NCI-H1694 (cell line): ENCODE measurements at regions not wholly inside any gene's neighbourhood (a gene's known extent, or its start where the extent isn't known, plus 50 kb on each side); places are given as distances from the start of the nearest gene placed in this dataset.
"Not testable (repeated sequence)": the region's sequence is repeated elsewhere in the genome, so short reads cannot be mapped to it uniquely, and the experiment has no call there.

Experiments
- DNase-seq: peaks from one replicate; lab custom pipeline; 2025; lab: John Stamatoyannopoulos, UW

DNA sequence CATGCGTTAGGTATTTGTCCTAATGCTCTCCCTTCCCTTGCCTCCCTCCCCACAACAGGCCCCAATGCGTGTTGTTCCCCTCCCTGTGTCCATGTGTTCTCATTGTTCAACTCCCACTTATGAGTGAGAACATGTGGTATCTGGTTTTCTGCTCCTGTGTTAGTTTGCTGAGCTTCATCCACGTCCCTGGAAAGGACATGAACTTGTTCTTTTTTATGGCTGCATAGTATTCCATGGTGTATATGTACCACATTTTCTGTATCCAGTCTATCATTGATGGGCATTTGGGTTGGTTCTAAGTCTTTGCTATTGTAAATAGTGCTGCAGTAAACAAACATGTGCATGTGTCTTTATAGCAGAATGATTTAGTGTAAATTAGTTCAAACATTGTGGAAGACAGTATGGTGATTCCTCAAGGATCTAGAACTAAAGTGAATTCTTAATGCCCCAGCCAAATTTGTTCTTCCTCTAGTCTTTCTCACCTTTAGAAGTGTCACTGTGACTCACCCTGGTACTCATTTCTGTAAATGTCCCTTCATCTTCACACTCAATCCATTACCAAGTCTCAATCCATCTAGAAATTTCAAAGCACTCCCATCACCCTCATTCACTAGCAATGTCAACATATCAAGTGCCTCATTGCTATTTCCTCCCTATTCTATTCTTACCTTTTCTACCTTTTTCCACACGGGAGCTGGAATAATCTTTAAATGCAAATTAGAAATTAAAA is 123.9 kb downstream of the MREG start:
- not testable (repeated sequence) for DNase-seq

DNA sequence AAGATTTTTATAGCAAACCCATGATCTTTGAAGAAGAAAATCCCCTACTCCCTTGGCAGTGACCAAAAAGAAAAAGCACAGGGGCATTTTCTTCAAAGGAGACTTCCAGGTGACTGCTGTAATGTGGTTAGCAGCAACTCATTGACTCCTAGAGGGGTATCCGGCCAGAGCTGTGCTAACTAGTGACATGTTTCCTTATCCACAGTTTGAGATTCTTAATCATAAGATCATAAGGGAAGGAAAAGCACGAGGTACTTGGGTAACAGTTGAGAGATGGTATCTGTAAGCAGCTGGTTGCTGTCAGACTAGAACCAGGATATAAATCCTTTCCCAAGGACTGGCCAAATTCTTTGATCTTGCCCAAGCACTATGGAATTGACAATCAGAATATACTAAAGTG is 124.7 kb downstream of the MREG start:
- no peak for DNase-seq

DNA sequence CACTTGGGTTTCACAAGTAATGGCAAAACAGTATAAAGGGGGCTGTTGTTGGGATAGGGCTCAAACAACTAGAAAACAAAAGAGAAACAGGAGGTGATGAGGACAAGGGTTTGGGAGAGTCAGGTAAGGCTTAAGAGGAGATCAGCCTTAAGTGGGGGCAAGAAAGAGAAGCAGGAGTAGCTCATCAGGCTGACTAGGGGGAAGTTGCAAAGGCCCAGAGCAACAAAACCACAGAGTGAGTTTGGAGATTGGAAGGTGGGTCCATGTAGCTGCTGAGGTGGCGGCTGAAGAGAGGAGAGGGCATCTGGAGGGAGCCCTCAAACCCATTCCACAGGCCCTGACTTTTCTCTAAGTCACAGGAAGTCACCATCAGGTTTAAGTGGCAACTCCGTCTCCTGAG is 126.0 kb downstream of the MREG start:
- no peak for DNase-seq

DNA sequence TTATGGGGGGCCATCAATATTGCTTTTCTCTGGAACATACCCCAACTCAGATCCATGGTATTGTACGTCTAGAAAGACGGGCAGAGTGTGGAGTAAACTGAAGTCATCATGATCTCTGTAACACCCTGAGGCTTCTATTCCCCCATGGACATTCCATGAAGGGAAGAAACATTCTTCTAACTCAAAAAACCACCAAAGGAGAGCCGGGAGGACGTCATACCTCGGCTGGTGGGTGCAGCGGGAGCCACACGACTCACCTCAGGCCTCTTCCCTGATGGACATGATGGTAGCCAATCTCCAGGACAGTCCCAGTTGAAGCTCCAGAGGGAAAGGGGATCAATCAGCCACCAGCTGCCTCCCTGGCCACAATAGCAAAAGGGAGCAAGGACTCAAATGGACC is 127.3 kb downstream of the MREG start:
- no peak for DNase-seq

DNA sequence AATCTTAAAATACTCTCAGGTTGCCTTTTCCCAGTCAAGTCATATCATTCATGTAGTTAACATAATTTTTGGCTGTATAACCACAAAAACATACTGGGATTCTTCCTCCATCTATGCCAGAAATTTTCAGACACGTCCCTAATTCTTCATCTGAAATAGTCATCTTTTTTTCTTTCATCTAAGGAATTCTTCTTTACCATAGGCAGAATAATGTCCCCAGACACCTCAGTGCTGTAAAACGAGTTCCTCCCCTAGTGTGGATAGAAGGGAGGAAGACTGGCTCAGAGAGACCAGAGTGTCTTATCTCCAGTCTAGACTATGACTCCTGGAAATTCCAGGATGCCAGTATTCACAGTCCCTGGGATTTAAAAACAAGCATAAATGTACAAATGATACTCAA is 127.8 kb downstream of the MREG start:
- no peak for DNase-seq

DNA sequence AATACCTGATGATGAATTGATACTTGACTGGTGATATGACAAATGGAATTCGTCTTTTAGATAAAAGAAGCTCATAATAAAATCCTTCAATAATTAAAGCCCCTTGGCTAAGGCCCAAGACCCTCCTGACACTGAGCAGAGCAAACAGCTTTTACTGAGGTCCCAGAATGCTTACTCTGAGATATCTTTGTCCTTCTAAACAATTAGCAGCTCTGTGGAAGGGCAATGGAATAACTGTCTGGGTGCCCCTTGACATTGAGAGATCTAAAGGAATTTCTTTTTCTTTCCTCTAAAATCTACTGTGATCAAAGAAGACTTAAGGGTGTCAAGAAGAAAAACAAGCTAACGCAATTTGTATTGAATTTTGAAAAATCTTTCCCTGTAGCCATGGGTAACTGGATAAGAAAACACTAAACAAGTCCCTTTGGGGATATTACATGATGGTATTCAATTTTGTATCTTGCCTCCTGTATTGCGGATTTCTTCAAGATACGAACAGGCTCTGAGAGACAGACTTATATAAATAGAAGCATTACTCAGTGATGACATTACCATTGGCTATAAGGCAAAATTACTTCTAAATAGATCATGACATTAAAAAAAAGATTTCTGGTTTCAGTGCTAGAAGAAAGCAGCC is 128.8 kb downstream of the MREG start:
- DNase-seq: no peak

DNA sequence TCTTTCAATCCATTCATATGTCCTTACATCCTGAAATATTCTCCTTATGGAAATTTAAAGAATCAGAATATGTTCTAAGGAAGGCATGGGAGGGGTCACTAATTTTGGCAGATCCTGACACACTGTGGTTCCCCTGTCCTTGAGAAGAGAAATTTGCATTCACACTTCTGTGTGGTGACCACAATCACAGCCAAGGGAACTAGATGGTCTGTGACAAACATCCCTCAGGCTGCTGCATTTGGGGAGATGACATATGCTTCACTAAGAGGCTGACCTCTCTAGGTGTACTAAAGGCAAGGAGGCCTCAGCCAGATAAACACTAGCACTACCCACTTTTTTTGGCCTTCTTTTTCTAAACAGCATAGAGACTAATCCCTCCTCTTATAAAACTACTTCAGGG is 129.6 kb downstream of the MREG start:
- no peak for DNase-seq

DNA sequence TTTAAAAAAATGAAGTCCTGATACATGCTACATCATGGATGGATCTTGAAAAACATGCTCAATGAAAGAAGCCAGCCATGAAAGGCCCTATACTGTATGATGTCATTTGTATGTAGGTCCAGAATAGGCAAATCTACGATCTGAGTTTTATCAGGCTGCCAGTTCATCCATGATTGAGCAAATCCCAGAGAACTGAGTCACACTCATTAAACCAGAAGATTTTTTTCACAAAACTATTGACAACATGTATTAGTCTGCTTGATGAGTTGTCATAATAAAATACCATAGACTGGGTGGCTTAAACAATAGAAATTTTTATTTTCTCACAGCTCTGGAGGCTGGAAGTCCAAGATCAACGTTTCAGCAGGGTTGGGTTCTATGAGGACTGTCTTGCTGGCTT is 130.7 kb downstream of the MREG start:
- DNase-seq: no peak

DNA sequence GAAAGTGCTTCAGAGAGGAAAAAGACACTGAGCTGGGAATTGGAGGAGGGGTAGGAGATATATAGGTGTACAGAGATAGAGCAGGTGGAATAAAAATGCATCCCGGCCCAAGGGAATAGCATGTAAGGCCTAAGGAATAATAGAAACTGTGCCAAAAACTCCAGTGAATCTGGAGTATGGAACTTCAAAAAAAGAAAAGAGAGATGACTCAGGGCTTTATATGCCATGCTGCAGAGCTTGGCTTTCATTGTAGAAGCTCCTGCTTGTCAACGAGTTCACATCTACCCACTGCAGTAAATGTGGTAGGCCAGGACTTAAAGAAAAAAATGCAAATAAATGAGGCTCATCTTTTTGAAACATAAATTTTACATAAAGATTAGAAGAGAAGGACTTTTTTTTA is 131.8 kb downstream of the MREG start:
- DNase-seq: no peak

DNA sequence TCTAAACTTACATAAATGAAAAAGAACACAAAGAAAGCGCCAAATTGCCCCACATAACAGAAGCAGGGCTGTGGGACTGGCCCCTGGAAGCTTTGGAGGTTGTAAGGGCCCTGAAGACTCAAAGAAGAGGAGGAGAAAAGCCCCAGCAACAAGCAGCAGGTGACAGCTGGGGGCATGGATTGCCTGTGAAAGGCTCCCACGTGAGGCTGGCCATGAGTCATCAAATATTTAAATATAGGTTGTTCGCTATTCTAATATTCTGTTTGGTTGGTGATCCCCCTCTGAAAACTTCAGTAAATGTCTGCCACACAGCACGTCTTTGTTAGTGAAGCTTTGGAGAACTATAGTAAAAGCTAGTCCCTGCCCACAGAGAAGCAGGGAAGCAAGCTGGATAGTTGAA is 132.4 kb downstream of the MREG start:
- DNase-seq: peak; percentile 7

DNA sequence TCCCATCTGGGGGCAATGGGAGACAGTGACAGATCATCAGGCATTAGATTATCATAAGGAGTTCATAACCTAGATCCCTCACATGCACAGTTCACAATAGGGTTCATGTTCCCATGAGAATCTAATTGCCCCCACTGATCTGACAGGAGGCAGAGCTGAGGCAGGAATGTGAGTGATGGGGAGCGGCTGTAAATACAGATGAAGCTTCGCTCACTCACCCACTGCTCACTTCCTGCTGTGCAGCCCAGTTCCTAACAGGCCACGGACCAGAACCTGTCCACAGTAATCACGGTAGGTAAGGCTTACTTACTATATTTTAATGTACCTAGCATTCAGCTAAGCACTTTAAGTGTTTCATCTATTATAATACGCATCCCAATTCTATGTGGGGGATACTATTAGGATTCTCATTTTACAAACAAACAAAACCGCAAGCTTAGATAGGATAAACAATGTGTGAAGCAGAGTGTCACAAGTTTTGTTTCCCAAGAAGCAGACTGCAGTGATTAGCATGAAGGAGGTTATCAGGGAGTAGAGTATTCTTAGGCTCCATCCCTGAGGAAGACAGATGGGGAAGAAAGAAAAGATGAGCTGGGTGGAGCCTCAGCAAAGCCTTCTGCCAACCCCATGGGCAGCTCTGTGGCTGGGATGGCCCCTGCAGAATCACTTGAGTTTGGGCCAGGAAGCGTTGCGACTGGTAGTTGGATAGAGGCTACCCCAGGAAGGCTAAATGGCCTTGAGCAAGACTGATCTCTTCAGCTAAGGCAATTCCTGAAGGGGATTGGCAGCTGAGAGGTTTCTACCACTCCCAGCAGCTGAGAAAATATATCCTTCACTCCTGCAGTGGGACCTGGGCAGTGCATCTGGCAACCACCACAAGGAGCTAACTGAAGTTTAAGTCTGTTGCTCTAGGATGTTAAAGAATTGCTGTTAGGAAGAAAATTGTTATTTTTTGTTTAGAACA is 133.1 kb downstream of the MREG start:
- DNase-seq: no peak

DNA sequence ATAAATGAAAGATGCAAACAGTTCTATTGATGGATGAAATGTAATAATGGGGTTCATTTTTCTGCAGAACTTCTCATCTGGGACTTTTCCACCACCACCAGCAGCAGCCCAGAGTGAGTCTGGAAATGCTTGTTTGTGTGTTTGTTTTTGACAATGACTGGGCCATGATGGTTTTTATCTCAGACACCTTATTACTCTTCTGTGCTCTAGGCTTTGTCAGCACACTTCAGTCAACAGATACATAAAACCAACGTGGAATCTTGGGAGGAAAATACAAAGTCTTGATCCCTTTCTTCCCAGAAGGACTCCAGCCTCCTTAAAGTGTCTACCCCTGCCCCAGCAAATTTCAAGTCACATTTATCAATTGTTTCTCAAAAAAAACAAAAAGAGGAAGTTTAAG is 134.0 kb downstream of the MREG start:
- DNase-seq: no peak

DNA sequence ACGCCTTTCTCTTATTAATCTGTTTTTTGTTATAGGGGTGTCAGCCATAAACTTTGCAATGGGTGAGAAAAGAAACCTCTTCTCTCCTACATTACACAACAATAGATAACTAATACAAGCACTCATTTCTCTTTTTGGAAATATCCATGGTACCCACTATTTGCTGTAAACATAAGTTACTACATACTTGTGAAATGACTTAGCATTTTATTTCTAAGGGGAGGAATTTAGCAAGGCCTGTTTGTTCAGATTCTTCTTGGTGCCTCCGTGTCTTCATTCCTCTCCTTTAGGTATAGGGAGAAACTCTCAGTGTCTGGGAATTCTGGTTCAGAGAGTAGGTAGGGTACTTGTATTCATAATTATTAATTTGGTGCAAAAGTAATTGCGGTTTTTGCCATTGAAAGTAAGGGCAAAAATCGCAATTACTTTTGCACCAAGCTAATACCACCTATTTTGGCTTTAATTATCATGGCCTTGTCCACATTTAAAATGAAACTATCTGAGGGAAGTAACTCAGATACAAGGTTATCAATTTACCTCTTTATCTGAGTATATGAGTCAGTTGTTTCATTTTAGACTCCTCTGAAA is 134.8 kb downstream of the MREG start:
- DNase-seq: no peak

DNA sequence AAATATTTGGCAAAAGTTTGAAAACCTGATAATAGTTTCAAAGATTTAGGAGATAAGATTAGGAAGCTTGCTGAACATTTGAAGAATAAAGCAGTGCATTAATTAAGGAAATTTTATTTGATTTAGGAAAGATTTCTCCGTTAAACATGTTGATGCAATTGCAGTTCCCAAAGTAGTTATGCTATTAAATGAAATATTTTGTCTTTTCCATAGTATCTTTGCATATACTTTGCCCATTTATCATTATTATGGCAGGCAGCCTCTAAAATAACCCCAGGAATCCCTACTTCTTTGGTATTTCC is 136.5 kb downstream of the MREG start:
- no peak for DNase-seq

DNA sequence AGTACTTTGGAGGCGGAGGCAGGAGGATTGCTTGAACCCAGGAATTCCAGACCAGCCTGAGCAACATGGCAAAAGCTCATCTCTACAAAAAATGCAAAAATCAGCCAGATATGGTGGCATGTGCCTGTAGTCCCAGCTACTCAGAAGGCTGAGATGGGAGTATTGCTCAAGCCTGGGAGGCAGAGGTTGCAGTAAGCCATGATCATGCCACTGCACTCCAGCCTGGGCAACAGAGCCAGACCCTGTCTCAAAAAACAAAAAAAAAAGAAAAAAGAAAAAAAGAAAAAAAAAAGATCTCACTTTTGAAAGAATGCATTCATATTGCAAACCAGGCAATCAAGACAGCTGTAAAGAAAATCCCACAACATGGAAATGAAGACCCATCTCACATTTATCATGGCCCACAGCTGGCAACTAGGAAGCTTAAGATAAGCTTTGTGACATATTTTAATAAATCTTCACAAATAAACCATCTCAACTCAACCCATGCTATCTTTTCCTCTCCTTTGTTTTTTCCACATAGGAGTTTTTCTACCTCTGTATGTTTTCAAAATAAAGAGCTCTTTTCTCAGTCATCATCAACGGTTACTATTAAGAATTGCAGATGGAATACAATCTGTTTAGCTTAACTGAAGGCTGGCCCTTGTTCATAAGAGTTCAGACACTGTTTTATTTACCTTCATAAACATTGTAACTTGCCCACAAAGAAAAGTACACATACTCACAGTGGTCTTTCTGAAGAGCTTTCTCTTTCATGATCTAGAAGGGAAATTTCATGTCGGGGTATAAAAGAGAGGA is 137.0 kb downstream of the MREG start:
- DNase-seq: no peak

DNA sequence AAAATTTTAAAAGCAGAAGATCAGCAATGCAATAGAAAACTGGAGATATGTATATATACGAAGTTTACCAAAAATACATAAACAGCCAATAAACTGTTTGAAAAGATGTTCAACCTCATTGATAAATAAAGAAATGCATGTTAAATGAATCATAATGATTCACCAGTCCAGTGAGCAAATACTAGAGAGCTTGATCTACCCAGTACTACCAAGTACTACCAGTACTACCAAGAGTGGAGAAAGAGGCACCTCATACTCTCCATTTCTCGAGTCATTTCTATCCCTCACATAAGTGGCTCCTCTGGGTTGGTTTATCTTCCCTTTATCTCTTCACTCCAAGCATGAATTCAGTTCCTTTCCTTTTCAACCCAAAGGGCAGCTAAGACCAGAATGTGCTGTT is 138.9 kb downstream of the MREG start:
- no peak for DNase-seq

DNA sequence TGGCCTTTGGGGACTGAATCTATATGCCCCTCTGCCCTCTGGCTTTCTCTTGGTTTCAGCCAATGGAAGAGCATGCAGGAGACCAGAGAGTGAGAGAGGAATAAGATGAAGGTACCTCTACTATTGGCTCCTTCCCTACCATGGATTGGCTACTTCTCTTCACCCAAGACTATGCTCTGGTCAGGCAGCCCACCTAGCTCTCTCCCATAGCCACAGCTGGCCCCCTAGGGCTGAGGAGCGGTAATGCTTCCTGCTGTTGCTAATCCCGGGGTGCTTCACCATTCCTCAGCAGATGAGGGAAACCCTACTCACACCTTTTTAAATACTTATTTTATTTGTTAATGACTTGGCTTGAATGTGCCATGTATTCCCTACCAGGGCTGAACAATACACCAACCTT is 142.4 kb downstream of the MREG start:
- DNase-seq: no peak

DNA sequence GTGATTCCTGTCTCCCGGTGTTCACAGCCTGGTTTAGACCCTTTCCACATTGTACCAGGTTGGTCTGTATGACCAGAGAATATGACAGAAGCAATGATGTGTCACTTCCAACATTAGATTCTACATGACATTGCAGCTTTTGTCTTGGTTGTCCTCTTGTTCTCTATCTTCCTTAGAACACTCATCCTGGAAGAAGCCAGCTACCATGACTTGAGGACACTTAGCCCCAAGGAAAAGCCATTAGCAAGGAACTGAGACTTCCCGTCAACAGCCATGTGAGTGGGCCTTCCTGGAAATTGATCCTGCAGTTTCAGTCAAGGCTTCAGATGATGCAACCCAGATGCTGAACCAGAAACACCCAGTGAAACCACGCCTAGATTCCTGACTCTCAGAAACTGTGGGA is 143.3 kb downstream of the MREG start:
- no peak for DNase-seq

DNA sequence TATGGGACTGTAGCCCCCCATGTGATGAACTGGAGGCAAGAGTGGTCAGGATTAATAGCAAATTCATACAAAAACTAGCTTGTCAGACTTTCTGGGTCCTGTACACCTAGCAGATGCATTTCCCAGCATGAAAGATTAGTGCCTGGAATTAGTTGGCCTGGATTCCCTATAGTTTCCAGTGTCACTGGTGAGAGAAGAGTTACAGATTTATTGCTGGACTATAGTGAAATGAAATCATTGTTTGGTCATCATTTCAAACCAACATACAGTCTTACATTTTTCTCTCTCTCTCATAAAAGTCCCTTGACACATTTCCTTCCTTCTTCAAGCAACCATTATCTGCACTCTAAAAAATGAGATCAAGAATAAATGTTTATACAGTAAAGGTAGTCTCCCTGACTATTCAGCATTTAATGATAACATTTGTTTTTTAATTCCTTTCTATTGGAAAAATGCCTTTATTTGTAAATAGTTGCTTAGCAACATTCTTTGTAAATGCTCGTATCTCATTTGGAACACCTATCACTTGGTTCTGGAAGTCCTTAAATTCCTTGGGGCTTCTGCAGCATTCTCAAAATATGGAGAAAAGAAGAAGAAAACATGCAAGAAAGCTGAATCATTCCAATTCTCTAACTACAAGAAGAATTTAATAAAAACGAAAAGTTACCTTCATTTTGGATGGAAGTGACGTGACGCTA is 144.4 kb downstream of the MREG start:
- DNase-seq: no peak

DNA sequence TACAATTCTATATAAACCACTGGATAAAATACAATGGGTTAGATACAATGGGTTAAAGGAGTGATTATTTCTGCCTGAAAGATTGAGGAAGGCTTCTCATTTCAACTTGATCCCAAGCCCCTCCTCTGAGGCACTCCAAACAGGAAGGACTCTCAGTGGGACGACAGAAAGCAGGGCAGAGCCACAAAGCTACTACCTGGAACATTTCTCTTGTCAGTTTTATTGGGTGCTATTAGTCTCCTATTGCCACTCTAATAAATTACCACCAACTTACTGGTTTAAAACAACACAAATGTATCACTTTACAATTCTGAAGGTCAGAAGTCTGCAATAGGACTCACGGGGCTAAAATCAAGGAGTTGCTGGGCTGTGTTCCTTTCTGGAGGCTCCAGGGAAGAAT is 146.7 kb downstream of the MREG start:
- DNase-seq: no peak

DNA sequence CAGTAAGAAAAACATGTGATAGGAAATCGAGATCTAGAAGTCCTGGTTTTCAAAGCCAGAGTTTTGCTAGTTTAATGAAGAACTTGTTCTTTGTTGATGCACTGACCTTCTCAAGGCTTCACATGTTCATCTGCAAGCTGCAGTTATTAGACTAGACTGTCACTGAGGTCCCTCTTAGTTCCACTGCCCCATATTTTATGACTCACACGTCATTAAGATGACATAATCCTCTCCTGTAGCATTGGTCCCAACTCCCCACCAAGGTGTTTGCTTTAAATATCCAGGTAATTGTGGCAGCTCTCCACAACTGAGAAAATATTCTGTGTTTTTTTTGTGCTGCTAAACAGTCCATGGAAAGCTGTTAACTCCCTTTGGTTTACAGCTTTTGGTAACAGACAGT is 149.7 kb downstream of the MREG start:
- DNase-seq: no peak
